Cardiac septum (tissue), 1 donor: ENCODE measurements at regions not wholly inside any gene's neighbourhood (a gene's known extent, or its start where the extent isn't known, plus 50 kb on each side); places are given as distances from the start of the nearest gene placed in this dataset.
"Not testable (repeated sequence)": the region's sequence is repeated elsewhere in the genome, so short reads cannot be mapped to it uniquely, and the experiment has no call there.

Experiments used
- DNase-seq: peaks from one replicate; pipeline ENCODE4 v3.0.0-alpha.2; 2020; ENCODE audit warnings: low spot score
- intact Hi-C: fragments of 100-400 bp; cut with DNase I; formaldehyde crosslinking; loops from one replicate; pipeline ENCODE4 v1.14.0; 2022
- donor health status: DM: no; HTN: no; CAD: no.

- no peak for DNase-seq
- intact Hi-C loops, result no loop called here
Observed at GRCh38 chr7:79681454-79681853, 228.0 kb upstream of the MAGI2 start.

- intact Hi-C loops, result no loop called here
- DNase-seq, result no peak
Observed at GRCh38 chr7:79673969-79674368, 220.5 kb upstream of the MAGI2 start.

DNA sequence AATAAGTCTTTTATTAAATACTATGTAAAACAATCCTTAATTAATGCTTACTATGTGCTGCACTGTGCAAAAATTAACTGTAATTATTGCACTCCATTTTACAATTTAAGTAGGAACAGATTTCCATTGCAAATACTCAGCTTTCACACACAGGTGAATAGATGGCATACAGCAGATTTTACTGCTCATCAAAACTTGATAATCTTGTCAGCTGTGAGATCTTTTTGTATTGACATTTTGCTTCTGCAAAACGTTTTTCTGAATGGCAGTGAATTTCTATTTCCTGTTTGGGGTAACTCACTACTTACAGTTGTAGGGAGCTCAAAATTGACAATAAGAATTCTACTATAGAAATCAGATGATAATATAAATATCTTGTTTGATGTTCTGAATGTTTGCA is 220.0 kb upstream of the MAGI2 start:
- DNase-seq, result no peak
- intact Hi-C loops, result no loop called here

DNA sequence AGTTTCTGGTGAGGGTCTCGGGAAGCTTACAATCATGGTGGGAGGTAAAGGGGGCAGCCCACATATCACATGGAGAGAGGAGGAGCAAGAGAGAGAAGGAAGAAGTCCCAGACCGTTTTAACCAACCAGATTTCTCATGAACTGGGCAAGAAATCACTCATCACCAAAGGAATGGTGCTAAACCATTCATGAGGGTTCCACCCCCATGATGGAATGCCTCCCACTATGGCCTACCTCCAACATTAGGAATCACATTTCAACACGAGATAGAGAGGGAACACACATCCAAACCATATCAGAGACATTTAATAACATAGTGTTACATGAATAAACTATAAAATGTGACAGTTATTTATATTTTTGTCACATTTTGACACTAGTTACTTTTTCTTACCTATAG is 214.8 kb upstream of the MAGI2 start:
- intact Hi-C loops, result no loop called here
- no peak for DNase-seq

DNA sequence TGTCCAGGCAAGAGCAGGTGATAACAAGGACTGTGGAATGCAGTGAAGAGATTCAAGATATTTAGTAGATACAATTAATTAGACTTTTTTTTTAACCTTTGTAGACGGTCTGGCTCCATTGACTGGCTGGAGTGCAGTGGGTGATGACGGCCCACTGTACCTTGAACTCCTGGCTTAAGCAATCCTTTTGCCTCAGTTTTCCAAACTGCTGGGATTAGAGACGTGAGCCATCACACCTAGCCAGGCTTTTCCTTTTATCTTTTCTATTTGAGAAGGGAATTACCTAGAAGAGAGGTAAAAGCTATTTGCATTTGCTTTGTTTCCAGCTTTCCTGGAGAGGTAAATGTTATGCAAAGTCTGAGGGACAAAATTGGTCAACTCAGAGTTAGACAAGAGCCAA is 213.0 kb upstream of the MAGI2 start:
- intact Hi-C loops, result no loop called here
- no peak for DNase-seq

GRCh38 chr7:79664884-79665676 is 211.6 kb upstream of the MAGI2 start:
- intact Hi-C loops, result no loop called here
- DNase-seq, result peak; percentile 80

- intact Hi-C loops, result no loop called here
- no peak for DNase-seq
Observed at GRCh38 chr7:79658304-79658703, 204.8 kb upstream of the MAGI2 start.

- intact Hi-C loops, result no loop called here
- DNase-seq, result no peak
Observed at GRCh38 chr7:79653136-79653631, 199.7 kb upstream of the MAGI2 start.

DNA sequence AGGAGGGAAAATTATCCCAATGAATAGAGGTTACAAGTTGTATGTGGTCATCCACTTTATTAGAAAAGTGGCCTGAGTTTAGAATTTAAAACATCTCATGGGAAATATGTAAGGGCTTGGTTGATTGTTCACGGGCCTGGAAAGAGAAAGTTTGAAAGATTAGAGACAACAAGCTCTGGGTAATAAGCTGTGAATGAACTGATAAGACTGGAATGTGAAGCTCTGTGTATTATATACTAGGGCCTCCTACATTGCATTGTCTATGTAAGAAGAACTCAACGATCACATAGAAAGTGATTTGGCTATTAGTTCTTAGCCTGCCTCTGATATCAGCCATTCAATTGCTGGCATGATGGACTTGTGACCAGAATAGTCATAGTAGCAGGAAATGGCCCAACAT is 199.2 kb upstream of the MAGI2 start:
- DNase-seq, result no peak
- intact Hi-C loops, result no loop called here

- intact Hi-C loops, result no loop called here
- DNase-seq, result no peak
Observed at GRCh38 chr7:79647711-79648110, 194.2 kb upstream of the MAGI2 start.

DNA sequence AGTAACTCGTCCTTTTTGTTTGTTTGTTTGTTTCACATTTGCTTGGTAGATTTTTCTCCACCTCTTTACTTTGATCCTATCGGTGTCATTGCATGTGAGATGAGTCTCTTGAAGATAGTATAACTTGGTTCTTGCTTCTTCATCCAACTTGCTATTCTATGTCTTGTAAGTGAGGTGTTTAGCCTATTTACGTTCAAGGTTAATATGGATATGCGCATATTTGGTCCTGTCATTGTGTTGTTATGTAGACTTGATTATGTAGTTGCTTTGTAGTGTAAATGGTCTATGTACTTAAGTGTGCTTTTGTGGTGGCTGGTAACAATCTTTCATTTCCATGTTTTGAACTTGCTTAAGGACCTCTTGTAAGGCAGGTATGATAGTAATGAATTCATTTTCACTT is 192.8 kb upstream of the MAGI2 start:
- DNase-seq, result no peak
- intact Hi-C loops, result no loop called here

DNA sequence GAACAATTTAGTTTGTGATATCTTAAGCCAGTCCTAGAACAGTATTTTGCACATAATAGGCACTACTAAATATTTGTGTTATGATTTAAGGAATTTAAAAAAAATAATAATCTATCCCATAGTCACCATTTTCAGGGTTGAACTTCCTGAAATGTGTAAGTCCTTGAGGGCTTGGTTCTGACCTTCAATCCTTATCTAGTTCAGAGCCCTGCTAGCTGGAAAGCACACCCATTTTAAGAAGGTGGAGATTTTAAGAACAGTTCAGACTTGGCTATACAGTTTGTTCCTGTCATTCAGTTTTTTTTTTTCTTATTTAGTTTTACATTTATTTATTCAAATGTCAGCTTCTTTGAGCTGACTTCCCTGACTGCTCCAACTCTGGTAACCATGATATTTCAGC is 183.4 kb upstream of the MAGI2 start:
- intact Hi-C loops, result no loop called here
- DNase-seq, result no peak

DNA sequence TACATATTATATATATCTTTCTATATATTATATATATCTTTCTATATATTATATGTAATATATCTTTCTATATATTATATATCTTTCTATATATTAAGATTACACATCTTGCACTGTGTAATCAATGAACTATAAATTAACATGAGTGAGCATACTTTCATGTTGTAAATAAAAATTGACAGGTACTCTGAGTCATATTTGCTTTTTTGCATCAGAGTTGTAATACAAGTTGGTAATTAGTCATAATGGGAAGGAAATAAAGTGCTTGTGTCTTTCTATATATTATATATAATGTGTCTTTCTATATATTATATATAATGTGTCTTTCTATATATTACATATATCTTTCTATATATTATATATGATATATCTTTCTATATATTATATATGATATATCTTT is 172.5 kb upstream of the MAGI2 start:
- DNase-seq, intact Hi-C loops: not testable (repeated sequence)

GRCh38 chr7:79624336-79624735 is 170.9 kb upstream of the MAGI2 start:
- no peak for DNase-seq
- intact Hi-C loops, result no loop called here

- no peak for DNase-seq
- intact Hi-C loops, result no loop called here
Observed at GRCh38 chr7:79622781-79623180, 169.3 kb upstream of the MAGI2 start.

DNA sequence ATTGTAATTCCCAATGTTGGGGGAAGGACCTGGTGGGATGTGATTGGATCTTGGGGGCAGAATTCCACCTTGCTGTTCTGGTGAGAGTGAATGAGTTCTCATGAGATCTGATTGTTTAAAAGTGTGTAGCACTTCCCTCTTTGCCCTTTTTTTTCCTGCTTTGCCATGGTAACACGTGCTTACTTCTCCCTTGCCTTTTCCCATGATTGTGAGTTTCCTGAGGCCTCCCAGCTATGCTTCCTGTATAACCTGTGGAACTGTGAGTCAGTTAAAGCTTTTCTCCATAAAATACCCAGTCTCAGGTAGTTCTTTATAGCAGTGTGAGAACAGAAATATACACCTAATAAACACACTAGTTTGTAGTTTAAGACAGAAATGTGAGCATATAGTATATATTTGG is 166.8 kb upstream of the MAGI2 start:
- intact Hi-C loops, result no loop called here
- no peak for DNase-seq

- intact Hi-C loops, result no loop called here
- no peak for DNase-seq
Observed at GRCh38 chr7:79619216-79619615, 165.7 kb upstream of the MAGI2 start.

GRCh38 chr7:79615871-79616640 is 162.6 kb upstream of the MAGI2 start:
- no peak for DNase-seq
- intact Hi-C loops, result no loop called here

- no peak for DNase-seq
- intact Hi-C loops, result no loop called here
Observed at GRCh38 chr7:79615466-79615865, 162.0 kb upstream of the MAGI2 start.

DNA sequence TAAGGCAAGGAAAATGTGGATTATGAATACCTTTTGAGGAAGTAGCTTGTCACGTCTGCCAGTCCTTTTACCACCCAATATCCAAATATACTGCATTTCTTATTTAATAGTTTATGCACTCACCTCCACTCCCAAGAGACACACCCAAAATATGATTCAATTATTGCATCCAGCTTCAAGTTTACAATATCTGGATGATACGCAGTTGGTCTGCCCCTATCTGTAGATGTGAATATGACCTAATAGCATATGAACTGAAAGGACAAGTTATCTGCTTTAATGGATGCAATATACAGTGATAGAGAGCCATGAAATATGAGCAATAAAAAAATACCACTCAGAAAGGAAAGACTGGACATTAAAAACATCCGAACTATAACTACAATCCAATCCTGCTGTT is 159.4 kb upstream of the MAGI2 start:
- intact Hi-C loops, result no loop called here

GRCh38 chr7:79612022-79612421 is 158.6 kb upstream of the MAGI2 start:
- intact Hi-C loops, result no loop called here
- DNase-seq, result no peak

More for the DNA sequence above, 159.4 kb upstream of the MAGI2 start:
- DNase-seq, result no peak
